H1 (cell line): ENCODE measurements at regions not wholly inside any gene's neighbourhood (a gene's known extent, or its start where the extent isn't known, plus 50 kb on each side); places are given as distances from the start of the nearest gene placed in this dataset.

Experiments used
- CTCF ChIA-PET: fragments of 300-600 bp; sonication (Branson Sonifier 250); formaldehyde crosslinking; loops from one replicate; lab custom pipeline; 2021; ENCODE audit not compliant: partially characterized antibody; lab: Charles Lee
- POLR2A ChIA-PET: fragments of 300-600 bp; sonication (Branson Sonifier 250); formaldehyde crosslinking; loops from one replicate; lab custom pipeline; 2021; ENCODE audit warnings: inconsistent platforms; ENCODE audit not compliant: partially characterized antibody; lab: Charles Lee
- DNase-seq, 2 experiments: peaks; one replicate each; pipeline versions ENCODE4 v3.0.0 to v3.0.0-alpha.2; 2010 to 2022; ENCODE audit warnings: low spot score in 2 of 2, low read depth in 1 of 2, mixed read lengths in 1 of 2
- FAIRE-seq: peaks from 2 replicates; lab custom pipeline; 2011; peaks lifted over from hg19 to GRCh38; lab: Jason Lieb, UNC
- H2AFZ ChIP-seq: 2 replicates; pipeline ENCODE4 v1.8.1; 2012; ENCODE audit warnings: low read length, inconsistent platforms
- H2AK5ac ChIP-seq: 2 replicates; pipeline ENCODE4 v1.6.1; 2013; ENCODE audit warnings: low read depth, low read length
- H2BK120ac ChIP-seq: replicated peaks from 2 replicates; pipeline ENCODE3; 2013; ENCODE audit warnings: low read depth, low read length, inconsistent platforms
- H2BK12ac ChIP-seq: 2 replicates; pipeline ENCODE4 v1.6.1; 2013; ENCODE audit warnings: low read depth, low read length
- H2BK15ac ChIP-seq: 2 replicates; pipeline ENCODE4 v1.6.1; 2013; ENCODE audit warnings: low read length
- H2BK20ac ChIP-seq: 2 replicates; pipeline ENCODE4 v1.6.1; 2013; ENCODE audit warnings: low read length
- H2BK5ac ChIP-seq: 2 replicates; pipeline ENCODE4 v1.6.1; 2013; ENCODE audit warnings: low read depth, low read length
- H3K14ac ChIP-seq: 2 replicates; pipeline ENCODE4 v1.6.1; 2013; ENCODE audit warnings: inconsistent platforms; ENCODE audit not compliant: insufficient read length
- H3K18ac ChIP-seq: 2 replicates; pipeline ENCODE4 v1.6.1; 2013; ENCODE audit warnings: low read length; ENCODE audit errors: extremely low read depth
- H3K23ac ChIP-seq: 2 replicates; pipeline ENCODE4 v1.6.1; 2013; ENCODE audit warnings: inconsistent platforms; ENCODE audit not compliant: insufficient read length
- H3K23me2 ChIP-seq: 2 replicates; pipeline ENCODE4 v1.6.1; 2013; ENCODE audit warnings: low read depth, low read length
- H3K27ac ChIP-seq: 2 replicates; pipeline ENCODE4 v1.6.1; 2011; ENCODE audit warnings: low read depth, low read length, inconsistent platforms
- H3K27me3 ChIP-seq, 4 experiments: replicated peaks in 1 of 4; 1 replicate in 1 of 4; 2 replicates in 3 of 4; pipeline versions ENCODE4 v1.6.1 to v1.8.1; 2011 to 2013; ENCODE audit warnings: low read length in 3 of 4, mild to moderate bottlenecking in 3 of 4, inconsistent platforms in 2 of 4, mixed read lengths in 2 of 4, moderate library complexity in 1 of 4; ENCODE audit not compliant: control insufficient read depth in 3 of 4, insufficient read depth in 3 of 4; ENCODE audit errors: extremely low read depth in 1 of 4
- H3K36me3 ChIP-seq, 4 experiments: 2 replicates each; pipeline versions ENCODE4 v1.6.1 to v1.8.1; 2011 to 2013; ENCODE audit warnings: mild to moderate bottlenecking in 4 of 4, low read length in 3 of 4, moderate library complexity in 2 of 4, control low read depth in 1 of 4, inconsistent platforms in 1 of 4; ENCODE audit not compliant: insufficient read depth in 4 of 4, control insufficient read depth in 2 of 4
- H3K4ac ChIP-seq: replicated peaks from 2 replicates; pipeline ENCODE3; 2013; ENCODE audit warnings: low read length, low read depth, mixed read lengths, inconsistent platforms; ENCODE audit not compliant: insufficient read length
- H3K4me1 ChIP-seq, 4 experiments: replicated peaks in 1 of 4; 1 replicate in 1 of 4; 2 replicates in 3 of 4; pipeline versions ENCODE4 v1.6.1 to v1.8.1; 2011 to 2013; ENCODE audit warnings: low read length in 3 of 4, inconsistent platforms in 2 of 4, mixed read lengths in 1 of 4; ENCODE audit not compliant: insufficient read depth in 4 of 4, control insufficient read depth in 3 of 4
- H3K4me2 ChIP-seq, 2 experiments: 2 replicates each; pipeline versions ENCODE4 v1.6.1 to v1.8.1; 2011 to 2013; ENCODE audit warnings: low read depth in 2 of 2, low read length in 2 of 2, control low read depth in 1 of 2, inconsistent platforms in 1 of 2, mild to moderate bottlenecking in 1 of 2; ENCODE audit not compliant: insufficient read depth in 1 of 2
- H3K4me3 ChIP-seq, 4 experiments: fragments of 200-600, 300-600 bp in 1 of 4; sonication (generic), shearing (Covaris generic), sonication (Bioruptor Twin) in 1 of 4; 2 replicates each; pipeline versions ENCODE4 v1.5.1 to v1.8.1; 2011 to 2016; ENCODE audit warnings: low read length in 4 of 4, low read depth in 3 of 4, control low read depth in 2 of 4, inconsistent platforms in 2 of 4, mild to moderate bottlenecking in 2 of 4, mixed read lengths in 1 of 4, moderate library complexity in 1 of 4; ENCODE audit not compliant: insufficient read depth in 2 of 4; ENCODE audit errors: extremely low read depth in 1 of 4
- H3K56ac ChIP-seq: replicated peaks from 2 replicates; pipeline ENCODE3; 2013; ENCODE audit warnings: low read depth, mild to moderate bottlenecking, mixed read lengths, low read length, inconsistent platforms; ENCODE audit not compliant: insufficient read length
- H3K79me1 ChIP-seq: 2 replicates; pipeline ENCODE4 v1.6.1; 2013; ENCODE audit warnings: low read depth, low read length, control low read depth
- H3K79me2 ChIP-seq, 2 experiments: 2 replicates each; pipeline versions ENCODE4 v1.6.1 to v1.8.1; 2012 to 2013; ENCODE audit warnings: low read length in 2 of 2, mild to moderate bottlenecking in 2 of 2, inconsistent platforms in 1 of 2; ENCODE audit not compliant: insufficient read depth in 2 of 2, control insufficient read depth in 1 of 2
- H3K9ac ChIP-seq, 4 experiments: replicated peaks in 1 of 4; 1 replicate in 1 of 4; 2 replicates in 3 of 4; pipeline versions ENCODE4 v1.6.1 to v1.8.1; 2011 to 2013; ENCODE audit warnings: low read depth in 3 of 4, low read length in 3 of 4, control low read depth in 2 of 4, mild to moderate bottlenecking in 2 of 4, moderate library complexity in 2 of 4, inconsistent platforms in 1 of 4; ENCODE audit errors: extremely low read depth in 1 of 4
- H3K9me3 ChIP-seq, 2 experiments: 2 replicates each; pipeline versions ENCODE4 v1.6.1 to v1.8.1; 2012 to 2013; ENCODE audit warnings: mild to moderate bottlenecking in 2 of 2, moderate library complexity in 2 of 2, control low read depth in 1 of 2, inconsistent platforms in 1 of 2, low read depth in 1 of 2, low read length in 1 of 2, mixed read lengths in 1 of 2; ENCODE audit not compliant: insufficient read depth in 2 of 2
- H4K20me1 ChIP-seq, 2 experiments: replicated peaks in 1 of 2; 2 replicates each; pipeline versions ENCODE3 to v1.8.1; 2011 to 2013; ENCODE audit warnings: inconsistent platforms in 2 of 2, low read length in 2 of 2, mild to moderate bottlenecking in 1 of 2; ENCODE audit not compliant: insufficient read depth in 2 of 2, control insufficient read depth in 1 of 2
- H4K5ac ChIP-seq: 2 replicates; pipeline ENCODE4 v1.6.1; 2013; ENCODE audit warnings: low read length, low read depth, mixed read lengths, inconsistent platforms; ENCODE audit not compliant: insufficient read length
- H4K8ac ChIP-seq: 2 replicates; pipeline ENCODE4 v1.8.0; 2013; ENCODE audit warnings: mild to moderate bottlenecking, moderate library complexity, low read length, inconsistent platforms; ENCODE audit not compliant: insufficient read depth; ENCODE audit errors: extremely low read depth
- H4K91ac ChIP-seq: replicated peaks from 2 replicates; pipeline ENCODE3; 2013; ENCODE audit warnings: low read length, mixed read lengths, inconsistent platforms; ENCODE audit not compliant: insufficient read length
- ATF3 ChIP-seq: IDR thresholded peaks from 2 replicates; pipeline ENCODE4 v1.6.1; 2011; ENCODE audit warnings: low read depth, mild to moderate bottlenecking, low read length; ENCODE audit not compliant: insufficient read depth
- RAD21 ChIP-seq, 2 experiments: IDR thresholded peaks in 1 of 2; conservative IDR thresholded peaks in 1 of 2; 2 replicates each; pipeline ENCODE4 v1.6.1; 2011; ENCODE audit warnings: low read depth in 2 of 2, low read length in 2 of 2, improper control_type of control experiment in 1 of 2, inconsistent platforms in 1 of 2, mild to moderate bottlenecking in 1 of 2, moderate library complexity in 1 of 2
- SP1 ChIP-seq: IDR thresholded peaks from 2 replicates; pipeline ENCODE4 v1.6.1; 2011; ENCODE audit warnings: low read depth, low read length
- ZNF274 ChIP-seq: IDR thresholded peaks from 2 replicates; pipeline ENCODE4 v1.7.0; 2012; ENCODE audit warnings: low read length, borderline replicate concordance; ENCODE audit errors: extremely low read depth
- WGBS, 2 experiments: shearing (Covaris generic) in 1 of 2; methylation state at CpG; one replicate each; pipeline versions ENCODE4 v1.1.6 to v1.1.7; 2013 to 2015; ENCODE audit warnings: low lambda C conversion rate in 2 of 2, mixed read lengths in 2 of 2, inconsistent platforms in 1 of 2, low coverage in 1 of 2, missing lambda C conversion rate in 1 of 2; ENCODE audit not compliant: insufficient replicate concordance in 2 of 2, insufficient coverage in 1 of 2, insufficient read length in 1 of 2; ENCODE audit errors: extremely low coverage in 1 of 2, missing lambda C conversion rate in 1 of 2; 5-methylcytosine and 5-hydroxymethylcytosine counted together

- no peaks in the 10 kb centered on the region for H3K4me1 ChIP-seq
- no peak overlapping the region for H2AK5ac ChIP-seq
- H2BK120ac ChIP-seq: no peak overlapping the region
- no peak overlapping the region for H3K27ac ChIP-seq
- no peak overlapping the region for H3K14ac ChIP-seq
- no peak overlapping the region for H2BK5ac ChIP-seq
- DNase-seq: no peak
- H3K4me2 ChIP-seq: no peak overlapping the region
- H2BK12ac ChIP-seq: no peak overlapping the region
- no peak overlapping the region for H3K4me3 ChIP-seq
- H3K9me3 ChIP-seq: peaks cover 9 to 14% of the 10 kb centered on the region in 2 experiments; a peak in 3 of 4 replicates
- no peaks in the 10 kb centered on the region for H3K27me3 ChIP-seq
- H4K8ac ChIP-seq: no peak overlapping the region
- H2AFZ ChIP-seq: no peak overlapping the region
- H2BK20ac ChIP-seq: no peak overlapping the region
- no peak for FAIRE-seq
- no peak overlapping the region for H3K23ac ChIP-seq
- no peak overlapping the region for H3K18ac ChIP-seq
- H3K9ac ChIP-seq: no peak overlapping the region
- ChIA-PET POLR2A (no interaction called here), CTCF (no interaction called here)
- H3K23me2 ChIP-seq: no peaks in the 10 kb centered on the region
- H3K56ac ChIP-seq: no peak overlapping the region
- H4K5ac ChIP-seq: no peak overlapping the region
- no peaks in the 10 kb centered on the region for H3K79me2 ChIP-seq
- 98% methylated on average over 4 of the region's 4 CpGs; no CpG with 5 or more reads in 1 of the 2 experiments for WGBS, 2 experiments
- no peak overlapping the region for H4K91ac ChIP-seq
- H2BK15ac ChIP-seq: no peak overlapping the region
- H3K36me3 ChIP-seq: no peaks in the 10 kb centered on the region
- no peaks in the 10 kb centered on the region for H3K79me1 ChIP-seq
- no peaks in the 10 kb centered on the region for H4K20me1 ChIP-seq
- no peak overlapping the region for H3K4ac ChIP-seq
- no peak for TF ChIP-seq SP1
- no peak for TF ChIP-seq ATF3
- no peak for TF ChIP-seq RAD21 (IDR thresholded peaks at IDR 0.05 in 1 of 2, conservative IDR thresholded peaks at IDR 0.05 in 1 of 2; ENCODE audit: low read depth in 2 of 2, low read length in 2 of 2)
- no peak for TF ChIP-seq ZNF274
These were observed 298.0 kb downstream of the C4orf33 start for GRCh38 chr4:129393976-129394375.
